NCI-H146 (cell line): ENCODE measurements at regions not wholly inside any gene's neighbourhood (a gene's known extent, or its start where the extent isn't known, plus 50 kb on each side); places are given as distances from the start of the nearest gene placed in this dataset.
"Not testable (repeated sequence)": the region's sequence is repeated elsewhere in the genome, so short reads cannot be mapped to it uniquely, and the experiment has no call there.

Source experiments
- DNase-seq: peaks from one replicate; lab custom pipeline; 2025; lab: John Stamatoyannopoulos, UW

GRCh38 chr6:15769511-15770018 is 106.7 kb upstream of the DTNBP1 start:
- peak; percentile 15 for DNase-seq

DNA sequence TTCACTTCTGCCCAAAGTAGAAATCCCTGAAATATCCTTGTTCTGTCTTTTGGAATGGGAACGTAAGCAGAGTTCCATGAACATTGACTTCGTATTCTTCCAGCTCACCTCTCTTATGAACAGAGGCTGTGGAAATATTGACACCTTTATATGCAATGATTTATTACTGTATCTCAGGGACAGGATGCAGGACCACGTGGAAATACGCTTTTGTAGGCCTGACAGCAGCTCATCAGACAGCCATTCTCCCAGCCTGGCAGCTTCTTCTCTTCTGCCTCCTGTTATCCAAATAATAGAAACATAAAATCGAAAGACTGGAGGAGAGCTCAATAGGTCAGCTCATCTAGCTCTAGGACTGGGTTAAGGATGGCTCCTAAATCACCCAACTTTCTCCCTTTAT is 106.2 kb upstream of the DTNBP1 start:
- DNase-seq: no peak

- DNase-seq: no peak
Observed at GRCh38 chr6:15763837-15764236, 101.0 kb upstream of the DTNBP1 start.

DNA sequence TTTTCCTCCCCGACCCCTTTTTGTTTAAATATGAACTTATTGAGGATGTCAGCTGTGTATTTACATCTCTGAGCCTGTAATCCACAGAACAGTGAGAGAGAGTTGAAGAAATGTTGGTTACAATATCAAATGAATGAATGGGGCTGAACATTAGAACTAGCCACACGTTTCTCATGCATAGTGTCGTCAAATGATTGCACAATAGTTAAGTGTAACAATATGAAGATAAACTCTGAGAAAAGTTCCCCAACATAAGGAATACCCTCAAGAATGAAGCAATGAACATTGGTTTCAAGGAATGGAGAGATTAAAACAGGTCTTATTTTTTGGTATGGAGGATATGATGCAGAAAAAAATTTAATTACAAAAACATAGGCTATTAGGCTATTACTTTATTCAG is 100.5 kb upstream of the DTNBP1 start:
- DNase-seq: no peak

DNA sequence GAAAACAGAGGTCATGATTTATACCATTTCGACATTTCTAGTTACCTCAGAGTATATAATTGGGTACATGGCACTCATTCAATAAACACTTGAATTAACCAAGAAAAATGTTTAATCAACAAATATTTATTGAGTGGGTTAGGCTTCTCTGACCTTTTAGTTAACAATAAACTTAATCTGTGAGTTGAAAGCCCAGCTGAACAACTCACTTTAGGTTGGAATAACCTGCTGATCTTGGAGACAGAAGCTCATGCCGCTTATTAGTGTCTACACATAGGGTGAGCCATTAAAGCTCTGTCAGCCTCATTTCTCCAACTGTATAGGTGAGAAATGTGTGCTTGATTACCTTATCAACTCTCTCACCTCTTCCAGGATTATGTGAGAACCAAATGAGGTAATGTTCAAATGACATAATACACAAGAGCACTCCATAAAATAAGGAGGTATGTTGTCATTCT is 98.2 kb upstream of the DTNBP1 start:
- peak; percentile 7 for DNase-seq

GRCh38 chr6:15758631-15759215 is 95.9 kb upstream of the DTNBP1 start:
- no peak for DNase-seq

GRCh38 chr6:15755526-15755925 is 92.7 kb upstream of the DTNBP1 start:
- DNase-seq: no peak

DNA sequence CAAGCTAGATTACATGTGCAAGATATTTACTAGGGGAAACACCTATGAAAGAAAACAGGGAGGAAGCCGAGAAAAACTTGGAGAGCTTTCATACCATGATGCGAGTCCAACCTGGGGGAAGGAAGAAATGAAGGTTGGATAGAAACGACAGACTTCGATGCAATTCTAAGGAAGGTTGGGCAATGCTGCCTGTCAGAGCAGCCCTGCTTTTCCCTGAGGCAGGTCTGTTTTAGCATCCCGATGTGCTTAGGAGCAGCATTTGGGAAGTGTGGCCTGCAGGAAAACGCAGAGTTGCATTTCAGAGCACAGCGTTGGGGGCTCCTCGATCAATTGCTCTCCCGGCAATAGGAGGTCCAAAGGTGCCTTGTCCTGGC is 91.9 kb upstream of the DTNBP1 start:
- DNase-seq: no peak

GRCh38 chr6:15754035-15754705 is 91.3 kb upstream of the DTNBP1 start:
- DNase-seq: no peak

GRCh38 chr6:15752820-15753219 is 90.0 kb upstream of the DTNBP1 start:
- peak; percentile 10 for DNase-seq

DNA sequence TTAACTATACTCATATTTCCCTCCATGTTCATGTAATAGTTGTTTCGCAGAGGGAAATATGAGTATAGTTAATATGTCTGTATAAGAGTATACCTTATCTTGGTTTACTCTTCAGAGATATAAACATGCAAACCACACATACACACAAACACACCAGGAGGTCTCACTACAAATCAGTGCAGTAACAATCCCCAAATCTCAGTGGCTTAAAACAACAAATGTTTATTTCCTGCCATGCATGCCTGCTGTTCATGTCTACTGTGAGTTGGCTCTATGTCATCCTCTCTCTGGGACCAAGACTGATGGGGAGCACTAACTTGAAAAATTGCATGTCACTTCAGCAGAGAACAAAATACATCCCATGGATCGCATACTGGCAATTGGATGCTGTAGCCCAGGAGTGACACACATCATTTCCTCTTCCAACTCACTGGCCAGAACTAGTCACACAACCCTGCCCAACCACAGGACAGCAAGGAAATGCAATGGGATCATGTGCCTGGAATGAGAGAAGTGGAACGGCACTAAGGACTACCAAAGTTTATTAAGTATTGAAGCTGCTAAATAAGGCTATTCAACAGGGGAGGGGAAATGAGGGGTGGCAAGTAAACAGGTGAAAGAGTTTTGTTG is 89.0 kb upstream of the DTNBP1 start:
- no peak for DNase-seq

GRCh38 chr6:15748341-15748740 is 85.5 kb upstream of the DTNBP1 start:
- DNase-seq: no peak

GRCh38 chr6:15747354-15747883 is 84.6 kb upstream of the DTNBP1 start:
- no peak for DNase-seq

GRCh38 chr6:15745781-15746180 is 83.0 kb upstream of the DTNBP1 start:
- DNase-seq: no peak

DNA sequence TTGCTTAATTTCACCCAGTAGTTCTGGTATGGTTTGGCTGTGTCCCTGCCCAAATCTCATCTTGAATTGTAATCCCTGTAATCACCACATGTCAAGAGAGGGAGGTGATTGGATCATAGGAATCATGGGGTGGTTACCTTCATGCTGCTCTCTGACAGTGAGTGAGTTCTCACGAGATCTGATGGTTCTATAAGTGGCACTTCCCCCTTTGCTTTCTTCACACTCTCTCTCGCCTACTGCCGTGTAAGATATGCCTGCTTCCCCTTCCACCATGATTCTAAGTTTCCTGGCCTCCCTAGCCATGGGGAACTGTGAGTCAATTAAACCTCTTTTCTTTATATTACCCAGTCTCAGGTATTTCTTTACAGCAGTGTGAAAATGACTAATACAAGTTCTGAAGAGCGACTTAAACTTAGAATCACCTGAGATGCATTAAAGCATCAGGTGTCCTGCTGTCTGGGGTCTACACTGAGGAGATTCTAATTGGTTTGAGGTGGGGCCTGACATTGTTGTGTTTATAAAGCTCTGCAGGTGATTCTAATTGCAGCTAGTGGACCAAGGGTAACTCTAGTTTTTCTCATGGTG is 82.1 kb upstream of the DTNBP1 start:
- no peak for DNase-seq

GRCh38 chr6:15742013-15742412 is 79.2 kb upstream of the DTNBP1 start:
- DNase-seq: not testable (repeated sequence)

DNA sequence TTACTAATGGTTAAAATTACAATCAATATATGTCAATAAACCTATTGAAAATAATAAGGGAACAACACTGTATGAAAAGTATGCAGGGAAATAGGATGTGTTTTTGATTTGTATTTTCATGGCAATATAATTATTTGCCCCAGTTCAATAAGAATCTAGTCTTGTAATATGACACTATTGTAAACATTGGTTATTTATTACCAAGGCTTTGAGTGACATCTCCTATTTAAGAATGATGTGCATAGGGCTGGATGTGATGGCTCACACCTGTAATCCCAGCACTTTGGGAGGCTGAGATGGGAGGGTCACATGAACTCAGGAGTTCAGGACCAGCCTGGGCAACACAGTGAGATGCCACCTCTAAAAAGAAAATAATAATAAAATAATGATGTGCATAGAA is 78.6 kb upstream of the DTNBP1 start:
- DNase-seq: no peak

GRCh38 chr6:15739867-15740266 is 77.0 kb upstream of the DTNBP1 start:
- no peak for DNase-seq

DNA sequence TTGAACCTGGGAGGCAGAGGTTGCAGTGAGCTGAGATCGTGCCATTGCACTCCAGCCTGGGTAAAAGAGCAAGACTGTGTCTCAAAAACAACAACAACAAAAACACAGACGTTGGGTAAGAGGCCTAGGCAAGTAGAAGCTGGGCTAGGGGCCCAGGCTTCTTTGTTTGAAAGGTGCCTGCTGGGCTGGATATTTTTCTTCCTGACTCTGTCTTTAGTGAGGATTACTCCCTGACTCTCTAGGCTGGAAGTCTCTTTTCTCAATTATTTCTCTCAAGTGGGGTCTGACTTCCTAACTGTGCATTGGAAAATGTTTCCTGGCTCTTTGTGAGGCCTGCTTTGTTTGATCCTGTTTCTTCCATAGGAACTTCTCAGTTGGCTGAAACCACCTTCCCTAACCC is 76.5 kb upstream of the DTNBP1 start:
- no peak for DNase-seq

- DNase-seq: not testable (repeated sequence)
Observed at GRCh38 chr6:15738195-15738594, 75.4 kb upstream of the DTNBP1 start.

DNA sequence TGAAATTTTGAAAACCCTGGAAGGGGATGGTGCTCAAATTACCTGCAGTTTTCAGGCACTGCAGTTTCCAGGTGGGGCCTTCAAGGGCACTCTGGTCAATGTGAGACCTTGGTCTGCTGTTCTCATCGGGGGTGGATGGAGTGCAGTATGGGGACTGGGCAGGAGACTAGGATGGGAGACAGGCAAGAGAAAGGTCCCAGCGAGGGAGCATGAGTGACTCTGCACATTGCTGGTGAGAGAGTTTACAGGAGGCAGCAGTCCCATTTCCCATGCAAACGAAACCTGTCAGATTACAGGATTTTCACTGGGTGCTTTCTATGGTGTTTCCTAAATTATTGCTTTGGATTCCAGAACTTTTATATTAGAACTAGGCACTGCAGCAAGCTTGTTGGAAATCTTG is 73.5 kb upstream of the DTNBP1 start:
- DNase-seq: peak; percentile 45

DNA sequence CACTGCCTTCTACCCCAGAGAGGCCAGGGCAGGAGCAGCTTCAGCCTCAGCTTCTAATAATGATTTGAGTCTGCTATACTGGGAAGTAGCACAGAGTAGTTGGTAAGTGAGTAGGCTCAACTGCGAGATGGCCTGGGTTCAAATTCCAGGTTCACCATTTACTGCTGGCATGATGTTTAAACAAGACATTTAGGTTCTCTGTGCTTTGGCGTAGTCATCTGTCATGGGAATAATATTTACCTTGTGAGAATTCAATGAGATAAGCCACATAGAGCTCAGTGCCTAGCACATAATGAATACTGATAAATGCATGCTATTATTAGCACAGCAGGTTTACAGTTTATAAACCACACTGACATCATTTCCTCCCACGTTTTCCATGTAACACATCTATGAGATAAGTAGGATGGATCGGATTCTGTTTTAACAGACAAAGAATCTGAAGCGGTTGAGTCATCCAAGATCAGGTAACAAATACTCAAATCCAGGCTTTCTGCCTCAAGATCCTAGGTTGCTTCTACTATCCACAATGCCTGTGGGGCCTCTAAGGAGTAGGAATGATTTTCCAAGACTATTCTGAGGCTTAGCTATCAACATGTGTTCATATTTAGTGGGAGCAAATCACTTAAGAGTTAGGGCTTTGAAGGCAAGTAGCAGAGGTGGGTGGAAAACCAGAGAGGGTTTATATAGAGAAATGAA is 72.9 kb upstream of the DTNBP1 start:
- DNase-seq: peak; percentile 93
